HG03045 (cell line): ENCODE measurements at regions not wholly inside any gene's neighbourhood (a gene's known extent, or its start where the extent isn't known, plus 50 kb on each side); places are given as distances from the start of the nearest gene placed in this dataset.
"Not testable (repeated sequence)": the region's sequence is repeated elsewhere in the genome, so short reads cannot be mapped to it uniquely, and the experiment has no call there.

Source experiments
- ATAC-seq: cut with Tn5 transposase; IDR thresholded peaks from one replicate; pipeline ENCODE4 v1.9.1; 2021; ENCODE audit warnings: mild to moderate bottlenecking, moderate library complexity; ENCODE audit not compliant: unreplicated experiment

- no peak for ATAC-seq
Observed at GRCh38 chr12:34301251-34302130, 279.2 kb downstream of the ALG10 start.

- no peak for ATAC-seq
Observed at GRCh38 chr12:34302131-34302885, 280.0 kb downstream of the ALG10 start.

GRCh38 chr12:34303091-34303870 lies 281.0 kb downstream of the ALG10 start:
- ATAC-seq: no peak

- no peak for ATAC-seq
Observed at GRCh38 chr12:34304001-34304400, 281.7 kb downstream of the ALG10 start.

- no peak for ATAC-seq
Observed at GRCh38 chr12:34304546-34304945, 282.2 kb downstream of the ALG10 start.

GRCh38 chr12:34305176-34305575 lies 282.9 kb downstream of the ALG10 start:
- ATAC-seq: no peak

- ATAC-seq: no peak
Observed at GRCh38 chr12:34306133-34306830, 284.0 kb downstream of the ALG10 start.

GRCh38 chr12:34309806-34310804 lies 287.8 kb downstream of the ALG10 start:
- not testable (repeated sequence) for ATAC-seq

GRCh38 chr12:34311337-34311736 lies 289.0 kb downstream of the ALG10 start:
- ATAC-seq: no peak

GRCh38 chr12:34327671-34328070 lies 305.4 kb downstream of the ALG10 start:
- ATAC-seq: no peak

GRCh38 chr12:34333337-34333736 lies 311.0 kb downstream of the ALG10 start:
- ATAC-seq: no peak

- ATAC-seq: no peak
Observed at GRCh38 chr12:34334538-34334937, 312.2 kb downstream of the ALG10 start.

GRCh38 chr12:34334953-34335743 lies 312.9 kb downstream of the ALG10 start:
- ATAC-seq: no peak

- ATAC-seq: no peak
Observed at GRCh38 chr12:34335819-34336262, 313.5 kb downstream of the ALG10 start.

GRCh38 chr12:34336619-34337465 lies 314.5 kb downstream of the ALG10 start:
- ATAC-seq: no peak

- no peak for ATAC-seq
Observed at GRCh38 chr12:34338751-34339150, 316.5 kb downstream of the ALG10 start.

- ATAC-seq: no peak
Observed at GRCh38 chr12:34339922-34340321, 317.6 kb downstream of the ALG10 start.
